Thoracic aorta (tissue), 2 donors: ENCODE measurements at regions not wholly inside any gene's neighbourhood (a gene's known extent, or its start where the extent isn't known, plus 50 kb on each side); places are given as distances from the start of the nearest gene placed in this dataset.

Experiments
- ATAC-seq: fragments of 150-250 bp; one replicate; pipeline ENCODE4 v1.8.0; 2017; ENCODE audit warnings: low read depth; ENCODE audit not compliant: insufficient number of reproducible peaks, low FRiP score
- DNase-seq: peaks from one replicate; pipeline ENCODE4 v3.0.0-alpha.2; 2020; ENCODE audit warnings: low spot score
- H3K27ac ChIP-seq, 2 donors: fragments of 200-600 bp; sonication (generic); 1 replicate in 1 of 2; 2 replicates in 1 of 2; pipeline ENCODE4 v1.5.1; 2016; ENCODE audit warnings: mild to moderate bottlenecking in 2 of 2, moderate library complexity in 2 of 2
- H3K27me3 ChIP-seq: fragments of 200-600 bp; sonication (generic); replicated peaks from 2 replicates; pipeline ENCODE4 v1.6.0; 2016; ENCODE audit warnings: mild to moderate bottlenecking; ENCODE audit not compliant: insufficient read depth
- H3K36me3 ChIP-seq: fragments of 200-600 bp; sonication (generic); one replicate; pipeline ENCODE4 v1.5.1; 2016
- H3K4me1 ChIP-seq, 2 donors: fragments of 200-600 bp; sonication (generic); 1 replicate in 1 of 2; 2 replicates in 1 of 2; pipeline versions ENCODE4 v1.5.1 to v1.6.0; 2016; ENCODE audit warnings: low read depth in 2 of 2, mild to moderate bottlenecking in 1 of 2; ENCODE audit not compliant: control insufficient read depth in 1 of 2
- H3K4me3 ChIP-seq: fragments of 200-600 bp; sonication (generic); 2 replicates; pipeline ENCODE4 v1.5.1; 2016; ENCODE audit warnings: mild to moderate bottlenecking
- H3K9me3 ChIP-seq: fragments of 200-600 bp; sonication (generic); 2 replicates; pipeline ENCODE4 v1.5.1; 2016
- TF ChIP-seq, protein P1 (sequence below): fragments of 200-600 bp; sonication (generic); IDR thresholded peaks from one replicate; pipeline ENCODE4 v1.5.1; 2019; ENCODE audit warnings: antibody characterized with exemption

DNA sequence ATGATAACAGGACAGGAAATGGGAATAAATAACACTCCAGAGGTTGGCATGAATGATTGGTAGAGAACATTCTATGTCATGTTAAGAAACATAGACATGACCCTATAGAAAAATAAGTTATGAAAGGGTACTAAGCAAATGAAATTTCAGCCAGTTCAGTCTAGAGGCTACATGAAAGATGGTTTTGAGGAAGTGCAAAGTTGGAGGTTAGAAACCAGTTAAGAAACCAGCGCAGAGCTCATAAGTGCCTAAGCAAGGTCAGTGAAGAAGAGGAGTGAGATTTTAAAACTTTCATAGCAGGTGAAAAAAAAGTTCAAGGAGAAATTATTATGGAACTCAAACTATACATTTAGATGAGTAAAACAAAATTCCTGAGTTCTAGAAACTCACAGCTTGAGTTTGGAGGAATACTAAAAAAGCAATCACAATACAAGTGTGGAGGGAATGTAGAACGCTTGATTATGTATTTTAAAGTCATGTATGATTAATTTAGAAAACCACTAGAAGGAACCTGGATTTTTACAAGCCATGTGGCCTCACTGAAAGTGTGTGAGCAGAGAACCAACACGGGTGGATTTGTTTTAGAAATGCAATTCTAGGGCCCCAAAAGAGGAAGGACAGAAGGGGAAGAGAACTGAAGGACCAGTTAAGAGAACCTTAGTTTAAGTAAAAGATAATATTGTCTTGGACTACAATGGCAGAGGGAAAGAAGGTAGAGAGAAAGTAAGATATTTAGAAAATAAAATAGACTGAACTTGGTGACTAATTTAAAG lies 162.4 kb downstream of the PCDH20 start:
- no peaks in the 10 kb centered on the region for H3K9me3 ChIP-seq
- ATAC-seq (no peak), DNase-seq (no peak)
- no peak overlapping the region for H3K4me3 ChIP-seq
- no peaks in the 10 kb centered on the region for H3K4me1 ChIP-seq
- H3K27me3 ChIP-seq = no peaks in the 10 kb centered on the region
- no peaks in the 10 kb centered on the region for H3K36me3 ChIP-seq
- H3K27ac ChIP-seq = no peak overlapping the region
- TF ChIP-seq, protein P1, sequence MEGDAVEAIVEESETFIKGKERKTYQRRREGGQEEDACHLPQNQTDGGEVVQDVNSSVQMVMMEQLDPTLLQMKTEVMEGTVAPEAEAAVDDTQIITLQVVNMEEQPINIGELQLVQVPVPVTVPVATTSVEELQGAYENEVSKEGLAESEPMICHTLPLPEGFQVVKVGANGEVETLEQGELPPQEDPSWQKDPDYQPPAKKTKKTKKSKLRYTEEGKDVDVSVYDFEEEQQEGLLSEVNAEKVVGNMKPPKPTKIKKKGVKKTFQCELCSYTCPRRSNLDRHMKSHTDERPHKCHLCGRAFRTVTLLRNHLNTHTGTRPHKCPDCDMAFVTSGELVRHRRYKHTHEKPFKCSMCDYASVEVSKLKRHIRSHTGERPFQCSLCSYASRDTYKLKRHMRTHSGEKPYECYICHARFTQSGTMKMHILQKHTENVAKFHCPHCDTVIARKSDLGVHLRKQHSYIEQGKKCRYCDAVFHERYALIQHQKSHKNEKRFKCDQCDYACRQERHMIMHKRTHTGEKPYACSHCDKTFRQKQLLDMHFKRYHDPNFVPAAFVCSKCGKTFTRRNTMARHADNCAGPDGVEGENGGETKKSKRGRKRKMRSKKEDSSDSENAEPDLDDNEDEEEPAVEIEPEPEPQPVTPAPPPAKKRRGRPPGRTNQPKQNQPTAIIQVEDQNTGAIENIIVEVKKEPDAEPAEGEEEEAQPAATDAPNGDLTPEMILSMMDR = no peak

- no peaks in the 10 kb centered on the region for H3K27me3 ChIP-seq
- TF ChIP-seq, protein P1 = no peak
- no peaks in the 10 kb centered on the region for H3K36me3 ChIP-seq
- ATAC-seq = no peak
- no peak overlapping the region for H3K4me3 ChIP-seq
- H3K4me1 ChIP-seq = no peaks in the 10 kb centered on the region
- H3K9me3 ChIP-seq = no peaks in the 10 kb centered on the region
- H3K27ac ChIP-seq = no peak overlapping the region
- no peak for DNase-seq
These were observed 163.4 kb downstream of the PCDH20 start for GRCh38 chr13:61252213-61252612.

GRCh38 chr13:61247149-61247936 lies 168.3 kb downstream of the PCDH20 start:
- TF ChIP-seq, protein P1 = no peak
- H3K27ac ChIP-seq = no peak overlapping the region
- DNase-seq (no peak), ATAC-seq (no peak)
- H3K36me3 ChIP-seq = no peaks in the 10 kb centered on the region
- no peaks in the 10 kb centered on the region for H3K4me1 ChIP-seq
- no peaks in the 10 kb centered on the region for H3K9me3 ChIP-seq
- H3K27me3 ChIP-seq = no peaks in the 10 kb centered on the region
- no peak overlapping the region for H3K4me3 ChIP-seq

- no peaks in the 10 kb centered on the region for H3K27me3 ChIP-seq
- ATAC-seq = no peak
These were observed 169.3 kb downstream of the PCDH20 start for GRCh38 chr13:61246351-61246750.

GRCh38 chr13:61215601-61216000 lies 200.0 kb downstream of the PCDH20 start:
- no peak for DNase-seq
- no peak for ATAC-seq

More at GRCh38 chr13:61246351-61246750, 169.3 kb downstream of the PCDH20 start:
- H3K4me1 ChIP-seq = no peaks in the 10 kb centered on the region
- no peak overlapping the region for H3K4me3 ChIP-seq
- no peak for DNase-seq
- TF ChIP-seq, protein P1 = no peak
- no peaks in the 10 kb centered on the region for H3K9me3 ChIP-seq
- no peak overlapping the region for H3K27ac ChIP-seq
- H3K36me3 ChIP-seq = no peaks in the 10 kb centered on the region

More at GRCh38 chr13:61215601-61216000, 200.0 kb downstream of the PCDH20 start:
- no peak overlapping the region for H3K4me3 ChIP-seq
- H3K27ac ChIP-seq = no peak overlapping the region
- H3K27me3 ChIP-seq = no peaks in the 10 kb centered on the region
- H3K9me3 ChIP-seq = no peaks in the 10 kb centered on the region
- H3K4me1 ChIP-seq = no peaks in the 10 kb centered on the region
- H3K36me3 ChIP-seq = no peaks in the 10 kb centered on the region
- TF ChIP-seq, protein P1 = no peak
